HG02970 (cell line): ENCODE measurements at regions not wholly inside any gene's neighbourhood (a gene's known extent, or its start where the extent isn't known, plus 50 kb on each side); places are given as distances from the start of the nearest gene placed in this dataset.

Experiments
- ATAC-seq: cut with Tn5 transposase; IDR thresholded peaks from one replicate; pipeline ENCODE4 v1.9.1; 2021; ENCODE audit warnings: mild to moderate bottlenecking, moderate library complexity, moderate number of reproducible peaks; ENCODE audit not compliant: unreplicated experiment, low FRiP score

DNA sequence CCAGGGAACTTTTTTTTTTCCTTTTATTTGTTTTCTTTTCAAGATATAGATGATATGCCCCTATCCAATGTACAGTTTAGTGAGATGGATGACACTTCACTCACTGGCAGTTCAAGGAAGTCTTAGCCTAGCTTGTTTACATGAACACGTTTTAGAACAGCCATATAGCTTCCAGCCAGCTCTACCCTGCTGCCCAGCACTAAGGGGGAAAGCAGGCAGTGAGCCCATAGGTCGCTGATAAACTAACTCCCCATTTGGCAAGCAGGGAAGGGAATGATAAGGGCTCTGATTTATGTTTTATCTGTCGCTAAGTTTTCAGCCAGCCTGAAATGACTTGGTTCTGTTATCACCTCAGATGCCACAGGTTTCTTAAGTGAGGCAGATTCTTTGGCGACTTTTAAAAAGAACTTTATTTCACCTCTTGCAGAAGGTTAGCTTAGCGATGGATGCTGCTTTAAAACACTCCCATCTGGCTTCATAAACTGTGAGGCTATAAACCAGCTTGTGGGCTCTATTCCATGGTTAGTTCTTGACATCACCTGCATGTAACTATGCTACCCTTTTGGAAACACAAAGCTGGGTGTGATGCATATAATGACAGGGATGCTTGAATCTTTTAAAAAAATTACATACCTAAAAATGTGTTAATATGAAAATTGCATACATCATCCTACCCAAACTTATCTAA is 348.4 kb downstream of the FBXO8 start:
- no peak for ATAC-seq

DNA sequence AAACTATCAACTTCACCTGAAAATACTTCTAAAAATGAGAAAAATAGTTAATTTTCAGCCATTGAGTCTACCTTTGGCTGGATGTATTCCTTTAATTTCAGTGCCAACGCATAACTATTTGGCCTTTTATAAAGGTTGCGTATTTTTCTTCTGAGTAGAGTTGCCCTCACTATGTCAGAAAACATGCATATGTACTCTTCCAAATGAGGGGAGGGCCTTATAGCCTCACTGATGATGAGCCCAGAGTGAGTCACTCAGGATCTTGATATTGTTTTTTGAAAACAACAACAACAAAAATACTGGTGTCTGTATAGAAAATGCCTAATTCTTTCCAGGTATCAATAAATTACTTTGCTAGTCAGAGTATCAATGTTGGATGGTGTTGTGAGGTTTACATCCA is 349.3 kb downstream of the FBXO8 start:
- ATAC-seq, result no peak

DNA sequence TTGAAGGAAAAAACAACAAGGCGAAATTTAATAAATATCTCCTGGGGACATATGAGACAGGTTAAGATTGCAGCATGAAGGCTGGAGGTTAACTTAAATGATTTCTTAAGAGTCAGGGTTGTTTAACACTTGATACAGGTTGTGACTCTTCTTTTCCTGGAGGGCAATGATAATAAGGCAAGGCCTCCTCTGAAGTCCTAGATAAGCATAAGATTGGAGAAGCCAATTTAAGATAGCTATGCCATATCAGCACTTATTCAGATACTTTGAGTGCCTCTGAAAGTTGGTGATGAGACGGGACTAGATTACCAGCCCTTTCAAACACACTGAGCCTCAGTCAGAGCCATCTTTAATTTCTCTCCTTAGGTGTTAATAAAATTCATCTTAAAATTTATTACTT is 350.8 kb downstream of the FBXO8 start:
- ATAC-seq, result no peak

DNA sequence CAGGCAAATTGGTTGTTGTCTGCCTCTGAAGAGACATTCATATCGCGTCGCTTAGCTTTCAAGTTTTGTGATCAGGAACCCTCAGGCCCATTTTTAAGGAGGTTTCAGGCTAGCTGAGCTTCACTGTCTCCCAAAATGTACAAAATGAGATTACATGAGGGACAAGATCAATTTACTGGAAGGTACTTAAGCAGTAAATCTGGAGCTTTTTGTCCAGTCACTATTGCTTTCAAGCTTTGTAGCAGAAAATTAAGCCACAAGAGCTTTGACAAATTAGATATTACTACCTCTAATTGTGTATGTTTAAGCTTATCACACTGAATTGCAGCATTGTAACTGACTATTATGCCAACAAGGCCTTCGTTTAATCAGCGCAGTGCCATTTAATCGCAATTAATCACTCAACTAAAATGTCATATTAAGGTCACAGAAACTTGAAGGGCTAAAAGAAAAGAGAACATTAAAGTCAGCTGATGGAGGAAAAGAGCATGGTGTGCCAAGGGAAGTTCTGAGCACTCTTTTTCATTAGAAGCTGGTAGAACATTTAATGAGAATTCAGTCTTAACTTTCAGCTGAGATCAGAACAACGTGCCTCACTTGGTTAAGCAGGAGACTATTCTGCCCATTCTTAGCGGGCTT is 353.0 kb downstream of the FBXO8 start:
- ATAC-seq, result no peak

DNA sequence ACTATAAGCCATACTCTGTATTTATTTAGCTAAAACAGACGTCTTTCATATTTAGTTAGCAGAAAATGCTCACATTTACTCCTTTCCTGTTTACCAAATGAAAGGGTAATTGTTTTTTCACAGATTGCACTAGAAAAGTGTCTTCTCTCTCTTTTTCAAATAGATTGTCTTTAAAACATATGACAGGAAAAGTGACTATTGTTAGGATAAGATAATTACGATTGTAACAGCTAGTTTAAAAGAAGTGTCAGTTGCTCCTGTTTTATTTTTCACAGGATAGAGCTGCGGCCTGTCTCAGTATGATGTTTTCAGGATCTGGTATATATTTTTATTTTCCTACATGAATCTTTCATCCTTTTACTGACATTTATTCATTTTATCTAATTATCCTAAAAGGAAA is 353.5 kb downstream of the FBXO8 start:
- no peak for ATAC-seq

DNA sequence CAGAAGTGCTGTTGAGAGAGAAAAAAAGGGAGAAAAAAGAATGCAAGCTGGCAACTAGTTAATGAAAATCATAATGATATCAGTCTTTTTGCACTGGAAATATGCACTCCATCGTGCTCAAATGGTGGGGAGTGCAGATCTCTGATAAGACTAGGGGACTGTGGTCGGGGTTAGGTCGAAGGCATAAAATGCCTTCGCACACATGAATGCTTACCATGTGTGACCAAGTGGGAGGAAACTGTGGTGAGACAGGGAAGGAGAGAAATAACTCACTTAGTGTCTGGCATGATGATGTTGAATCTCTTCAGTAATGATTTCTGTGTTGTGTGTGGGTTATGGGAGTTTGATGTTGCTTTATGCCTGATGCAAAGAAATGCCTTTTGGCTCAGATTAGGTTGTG is 358.9 kb downstream of the FBXO8 start:
- no peak for ATAC-seq

DNA sequence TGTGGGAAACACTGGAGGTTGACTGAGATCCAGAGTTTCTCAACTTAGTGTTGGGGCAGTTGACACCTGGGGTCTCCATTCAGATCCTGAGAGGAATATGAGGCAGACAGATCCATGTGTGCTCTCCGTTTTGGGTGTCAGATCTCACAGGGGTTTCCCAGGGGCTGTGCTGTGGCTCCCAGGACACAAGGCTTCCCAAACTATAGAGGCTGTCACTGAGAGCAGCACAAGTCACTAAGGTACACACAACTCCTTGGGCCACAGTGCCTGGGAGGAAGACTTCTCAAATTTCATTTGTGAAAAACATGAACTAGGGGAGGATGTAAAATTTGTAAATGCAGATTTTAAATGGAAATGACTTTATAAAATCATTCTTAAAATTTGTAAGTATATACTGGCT is 363.6 kb downstream of the FBXO8 start:
- ATAC-seq, result no peak

DNA sequence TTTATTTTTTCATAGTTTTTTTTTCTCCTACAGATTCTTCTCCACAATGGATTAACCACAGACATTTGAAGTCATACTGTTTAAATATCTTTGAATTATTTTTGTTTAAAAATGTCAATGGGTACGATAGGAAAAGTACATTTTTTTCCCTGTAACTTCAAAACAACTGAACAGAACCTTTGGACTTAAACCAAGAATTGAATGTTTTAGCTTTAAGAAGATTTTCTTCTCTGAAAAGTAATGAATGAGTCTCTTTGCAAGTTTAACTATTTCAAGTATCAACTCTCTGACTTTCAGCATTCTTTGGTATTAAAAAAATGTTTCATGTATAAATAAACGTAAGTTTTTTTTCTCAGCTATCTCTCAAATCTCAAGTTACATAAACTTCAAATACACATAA is 364.3 kb downstream of the FBXO8 start:
- ATAC-seq, result no peak

DNA sequence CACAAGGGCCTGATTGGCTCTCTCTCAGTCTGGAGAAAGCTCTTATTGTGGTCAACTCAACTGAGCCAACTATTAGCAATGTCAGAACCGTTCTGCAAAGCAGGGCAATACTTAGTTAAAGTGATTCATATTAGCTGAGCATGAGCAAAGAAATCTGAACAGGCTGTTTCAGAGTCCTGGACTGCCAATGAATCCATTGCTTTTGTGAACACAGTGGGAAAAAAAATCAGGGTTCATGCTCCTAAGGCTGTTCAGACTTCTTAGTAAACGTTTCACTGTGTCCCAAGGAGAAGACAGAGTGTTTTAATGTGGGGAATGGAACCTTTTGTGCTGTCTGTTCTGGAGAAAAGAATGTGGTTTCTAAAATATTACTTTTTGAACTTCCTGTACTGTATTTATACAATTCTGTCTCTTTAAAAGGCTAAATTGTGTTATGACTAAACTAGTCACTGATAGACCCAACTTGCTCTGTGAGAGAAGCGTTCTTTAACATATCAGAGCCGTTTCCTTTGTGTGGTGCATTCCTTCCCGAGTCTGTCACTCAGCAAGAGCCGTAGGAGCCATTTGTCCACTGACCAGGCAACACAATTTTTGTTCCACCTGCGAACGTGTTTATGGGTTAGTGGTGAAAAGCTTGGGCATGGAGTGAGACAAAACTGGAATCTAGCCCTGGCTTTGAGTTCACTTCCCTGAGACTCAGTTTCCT is 366.1 kb downstream of the FBXO8 start:
- ATAC-seq, result no peak

DNA sequence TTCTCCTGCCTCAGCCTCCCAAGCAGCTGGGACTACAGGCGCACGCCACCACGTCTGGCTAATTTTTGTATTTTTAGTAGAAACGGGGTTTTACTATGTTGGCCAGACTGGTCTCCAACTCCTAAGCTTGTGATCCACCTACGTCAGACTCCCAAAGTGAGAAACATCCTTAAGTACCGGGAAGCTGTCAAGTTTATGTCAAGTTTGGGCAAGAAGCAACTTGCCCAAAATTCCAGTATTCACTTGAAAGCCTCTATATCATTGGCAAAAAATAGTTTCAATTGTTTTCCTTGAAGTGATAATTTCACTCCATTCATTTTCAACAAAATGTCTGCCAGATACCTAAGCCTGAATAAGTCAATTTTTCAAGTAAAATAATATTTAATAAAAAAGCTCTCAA is 370.0 kb downstream of the FBXO8 start:
- no peak for ATAC-seq

DNA sequence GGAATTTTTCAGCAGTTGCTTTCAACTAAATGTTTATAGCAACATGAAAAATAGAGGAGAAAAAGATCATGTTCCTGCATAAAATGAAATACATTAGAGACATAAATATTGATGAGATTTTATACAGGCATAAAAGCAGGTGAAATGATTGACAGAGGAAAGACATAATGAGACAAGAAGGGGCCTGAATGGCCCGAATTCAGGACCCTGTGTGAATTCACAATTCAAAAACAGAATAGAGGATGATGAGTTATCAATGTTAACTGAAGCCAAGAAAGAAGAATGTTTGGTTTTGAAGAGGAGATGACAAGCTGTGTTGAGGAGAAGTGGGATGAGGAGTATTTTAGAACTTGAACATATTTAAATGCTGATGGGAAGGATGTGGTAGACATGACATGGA is 371.1 kb downstream of the FBXO8 start:
- no peak for ATAC-seq

DNA sequence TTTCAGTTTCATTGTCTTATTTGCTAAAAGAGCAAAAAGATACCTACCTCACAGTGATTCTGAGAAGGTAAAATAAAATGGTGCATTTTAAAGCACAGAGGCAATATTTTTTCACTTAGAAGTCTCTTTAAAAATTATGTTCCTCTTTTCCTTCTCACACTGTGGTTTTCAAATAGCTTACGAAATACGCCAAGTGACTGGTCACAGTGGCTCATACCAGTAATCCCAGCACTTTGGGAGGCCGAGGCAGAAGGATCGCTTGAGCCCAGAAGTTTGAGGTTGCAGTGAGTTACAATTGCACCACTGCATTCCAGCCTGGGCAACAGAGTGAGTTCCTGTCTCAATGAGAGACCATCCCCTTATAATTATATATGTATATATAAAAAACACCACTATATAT is 372.6 kb downstream of the FBXO8 start:
- no peak for ATAC-seq

DNA sequence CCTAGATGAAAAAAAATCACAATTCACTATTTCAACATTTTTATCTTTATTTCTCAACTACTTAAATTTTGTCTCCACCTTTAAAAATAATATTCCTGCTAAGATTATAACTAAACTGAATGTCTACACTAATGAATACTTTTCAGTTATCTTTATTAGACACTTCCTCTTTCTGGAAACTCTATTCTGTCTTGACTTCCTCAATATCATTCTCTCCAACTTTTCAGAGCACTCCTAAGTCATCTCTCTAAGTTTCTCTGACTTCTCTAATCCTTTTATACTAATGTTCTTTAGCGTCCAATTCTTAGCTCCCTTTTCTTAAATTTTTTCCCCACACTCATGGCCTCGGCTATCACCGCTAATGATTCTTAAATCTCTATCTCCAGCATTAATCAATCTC is 374.2 kb downstream of the FBXO8 start:
- ATAC-seq, result no peak

DNA sequence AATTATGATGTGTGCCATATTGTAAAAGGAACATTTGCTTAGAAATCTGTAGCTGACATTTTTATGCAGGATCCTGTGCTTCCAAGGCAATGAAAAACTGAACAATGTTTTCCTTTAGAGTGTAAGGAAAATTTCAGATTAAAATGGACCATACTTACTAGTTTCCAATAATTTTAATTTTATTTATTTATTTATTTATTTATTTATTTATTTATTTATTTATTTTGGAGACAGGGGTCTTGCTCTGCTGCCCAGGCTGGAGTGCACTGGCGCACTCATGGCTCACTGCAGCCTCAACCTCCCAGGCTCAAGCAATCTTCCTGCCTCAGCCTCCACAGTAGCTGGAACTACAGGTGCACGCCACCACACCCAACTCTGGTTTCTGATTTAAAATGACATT is 369.8 kb upstream of the HAND2 start:
- ATAC-seq, result no peak

DNA sequence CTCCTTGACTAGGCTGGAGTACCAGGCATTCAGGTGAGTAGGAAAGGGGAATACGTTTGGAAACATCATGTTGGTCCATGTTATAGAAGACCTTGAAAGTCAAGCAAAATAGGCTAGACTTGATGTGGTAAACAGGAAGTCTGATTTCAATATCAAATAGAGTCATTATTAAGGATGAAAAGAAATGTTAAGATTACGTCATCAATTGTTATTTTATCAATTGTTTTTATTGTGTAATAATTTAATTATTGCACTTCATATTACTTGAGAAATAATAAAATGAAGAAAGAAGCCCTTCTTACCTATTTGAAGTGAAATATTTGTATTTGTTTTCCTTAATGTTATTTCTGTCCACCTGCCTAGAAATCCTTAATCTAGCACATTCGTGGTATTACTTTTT is 361.0 kb upstream of the HAND2 start:
- ATAC-seq, result no peak

DNA sequence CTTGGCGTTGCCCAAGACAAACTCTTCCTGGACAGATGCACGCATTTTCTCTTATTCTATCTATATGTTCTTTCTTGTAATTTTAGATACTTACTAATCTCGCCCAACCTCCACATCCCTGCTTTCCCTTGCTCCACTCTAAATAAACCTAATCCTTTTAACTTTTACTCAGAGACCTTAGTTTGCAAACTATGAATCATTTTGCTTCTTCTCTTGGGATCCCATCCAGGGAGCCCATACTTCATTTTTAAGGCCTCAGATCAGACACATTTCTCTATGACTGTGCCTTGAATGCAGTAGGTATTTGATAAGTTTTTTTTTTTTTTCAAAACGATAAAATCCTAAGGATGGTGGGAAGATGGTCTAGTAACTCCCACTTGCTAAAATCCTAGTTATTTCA is 353.8 kb upstream of the HAND2 start:
- ATAC-seq, result no peak

DNA sequence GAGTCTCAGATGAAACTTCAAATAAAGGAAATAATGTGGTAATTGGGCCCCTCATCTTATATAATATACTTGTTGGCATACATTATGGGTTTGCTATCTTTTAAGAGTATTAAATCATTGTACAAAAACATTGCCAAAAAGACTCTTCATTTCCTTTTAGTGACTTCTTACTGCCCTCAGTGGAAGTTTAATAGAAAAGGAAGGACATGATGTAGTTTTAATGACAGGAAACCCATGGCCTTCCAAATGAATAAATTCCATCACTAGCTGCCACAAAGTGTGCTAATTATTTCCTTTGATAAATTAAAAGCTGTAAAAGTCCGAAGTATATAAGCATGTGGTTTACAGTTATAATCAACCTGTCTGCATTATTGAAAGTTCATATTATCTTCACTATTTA is 350.9 kb upstream of the HAND2 start:
- ATAC-seq, result no peak

DNA sequence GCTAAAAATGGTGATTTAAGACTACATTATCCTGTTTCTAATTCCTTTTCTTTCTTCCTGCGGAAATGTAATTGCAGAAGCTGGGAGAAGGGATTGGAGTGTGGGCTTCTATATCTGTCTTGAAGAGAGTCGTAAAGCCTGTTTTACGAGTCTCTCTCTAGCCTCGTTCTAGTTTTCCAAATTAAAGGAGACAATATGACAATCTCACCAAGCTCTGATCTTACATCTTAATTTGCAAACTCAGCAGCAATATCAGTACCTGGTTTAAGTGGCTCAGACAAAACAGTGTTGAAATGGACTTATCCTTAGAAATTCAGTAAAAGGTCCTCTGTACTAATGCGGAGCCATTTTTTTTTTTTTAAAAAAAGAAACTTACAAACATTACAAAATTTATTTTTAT is 349.5 kb upstream of the HAND2 start:
- no peak for ATAC-seq

DNA sequence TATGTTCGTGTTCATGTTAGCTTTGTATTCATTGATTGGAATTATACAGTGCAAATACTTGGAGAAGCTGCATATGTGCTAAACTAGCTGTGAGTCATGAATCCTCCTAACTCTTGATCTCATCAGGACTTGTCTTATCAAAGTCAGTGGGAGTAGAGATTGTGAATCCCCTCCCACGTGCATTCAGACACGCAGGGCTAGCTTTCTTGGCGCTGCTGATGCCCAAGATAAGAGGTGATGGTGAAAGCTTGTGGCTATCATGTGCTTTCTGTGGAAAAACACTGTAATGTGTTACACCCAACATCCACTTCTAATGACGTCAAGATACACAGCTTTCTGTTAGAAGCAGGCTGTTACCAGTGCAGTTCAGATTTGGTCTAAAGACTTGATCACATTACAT is 348.7 kb upstream of the HAND2 start:
- ATAC-seq, result no peak

DNA sequence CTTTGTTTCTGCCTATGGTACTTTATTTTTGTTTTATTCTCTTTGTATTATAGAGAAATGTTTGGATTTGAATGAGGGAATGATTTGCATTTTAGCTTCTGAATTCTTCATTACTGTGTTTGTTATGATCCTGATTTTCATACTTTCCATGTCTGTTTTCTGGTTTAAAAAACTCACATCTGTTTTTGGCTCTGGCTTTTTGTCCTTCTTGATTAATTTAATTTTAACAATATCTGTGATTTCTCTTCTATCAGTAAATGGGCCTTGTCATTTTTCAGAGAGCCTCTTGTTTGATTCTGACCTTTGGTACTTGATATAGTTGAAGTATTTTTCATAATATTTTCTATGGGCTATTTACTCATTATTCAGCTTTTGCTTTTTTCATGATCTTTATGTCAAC is 341.6 kb upstream of the HAND2 start:
- ATAC-seq, result no peak

DNA sequence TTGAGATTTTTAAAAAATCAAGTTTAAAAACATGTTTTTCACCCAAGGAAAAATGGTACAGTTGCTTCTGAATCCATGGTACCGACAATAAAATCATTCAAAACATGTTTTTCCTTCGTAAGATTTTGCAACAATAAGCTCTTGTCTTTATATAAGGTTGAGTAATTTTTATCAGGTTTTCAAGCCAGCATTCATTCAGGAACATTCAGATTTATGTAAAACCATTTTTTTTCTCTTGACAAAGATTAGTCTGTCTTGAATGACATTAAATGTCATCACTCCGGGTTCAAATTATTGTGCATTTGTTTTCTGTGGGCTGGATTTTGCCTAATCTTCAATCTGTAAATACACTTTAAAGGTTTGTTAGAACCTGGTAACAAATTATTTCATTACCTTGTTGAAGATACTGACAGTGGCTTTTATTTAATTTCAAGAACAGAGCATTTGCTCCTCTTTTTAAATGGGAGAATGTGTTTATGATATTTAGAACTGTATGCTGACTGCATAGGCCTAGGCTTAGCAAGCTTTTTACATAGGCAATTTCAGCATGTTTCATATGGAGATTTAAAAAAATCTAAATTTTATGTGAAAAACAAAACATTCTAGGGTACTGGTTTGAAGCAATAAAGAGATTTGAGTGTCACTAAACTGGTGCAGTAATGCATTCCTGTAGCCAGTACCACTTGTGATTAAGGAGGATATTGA is 336.4 kb upstream of the HAND2 start:
- ATAC-seq, result no peak
